HepG2 (cell line): ENCODE measurements at regions not wholly inside any gene's neighbourhood (a gene's known extent, or its start where the extent isn't known, plus 50 kb on each side); places are given as distances from the start of the nearest gene placed in this dataset.
A peak's percentile ranks its signal among the peaks of the same experiment; 100 is the strongest.

Source experiments
- AKNA ChIP-seq: sonication (generic); formaldehyde crosslinking; IDR thresholded peaks from 2 replicates; pipeline ENCODE4 v1.4.0; 2020; ENCODE audit warnings: missing genetic modification reagents, borderline replicate concordance
- ATF7-NPFF ChIP-seq: sonication (generic); formaldehyde crosslinking; IDR thresholded peaks from 2 replicates; pipeline ENCODE4 v1.8.1; 2023; ENCODE audit warnings: mild to moderate bottlenecking, low read depth, missing genetic modification reagents, moderate library complexity
- CC2D1A ChIP-seq: sonication (generic); formaldehyde crosslinking; IDR thresholded peaks from 2 replicates; pipeline ENCODE4 v1.8.1; 2023; ENCODE audit warnings: mild to moderate bottlenecking, missing genetic modification reagents
- DBP ChIP-seq: sonication (generic); formaldehyde crosslinking; IDR thresholded peaks from 2 replicates; pipeline ENCODE4 v1.4.0; 2020; ENCODE audit warnings: missing genetic modification reagents; ENCODE audit errors: not compliant biosample characterization
- HNF1A ChIP-seq, 2 experiments: sonication (generic) in 1 of 2; formaldehyde crosslinking in 1 of 2; IDR thresholded peaks; 2 replicates each; pipeline versions ENCODE4 v1.4.0 to v1.6.1; 2016 to 2020; ENCODE audit warnings: borderline replicate concordance in 1 of 2, low read depth in 1 of 2, mild to moderate bottlenecking in 1 of 2, missing genetic modification reagents in 1 of 2
- HNF4A ChIP-seq: sonication (generic); formaldehyde crosslinking; IDR thresholded peaks from 2 replicates; pipeline ENCODE4 v1.4.0; 2020; ENCODE audit warnings: missing genetic modification reagents
- KMT2A ChIP-seq: sonication (generic); formaldehyde crosslinking; IDR thresholded peaks from 2 replicates; pipeline ENCODE4 v1.4.0; 2020; ENCODE audit warnings: missing genetic modification reagents
- PHF8 ChIP-seq: sonication (generic); formaldehyde crosslinking; IDR thresholded peaks from 2 replicates; pipeline ENCODE4 v1.5.0; 2020; ENCODE audit warnings: missing genetic modification reagents
- ZFYVE20 ChIP-seq: sonication (generic); formaldehyde crosslinking; IDR thresholded peaks from 2 replicates; pipeline ENCODE4 v1.8.0; 2023; ENCODE audit warnings: low read depth, mild to moderate bottlenecking, moderate library complexity, missing genetic modification reagents, borderline replicate concordance
- ZNF580 ChIP-seq: IDR thresholded peaks from 2 replicates; pipeline ENCODE4 v1.6.1; 2016; ENCODE audit warnings: low read depth, borderline replicate concordance
- ZNF619 ChIP-seq: sonication (generic); formaldehyde crosslinking; IDR thresholded peaks from 2 replicates; pipeline ENCODE4 v1.4.0; 2020; ENCODE audit warnings: mild to moderate bottlenecking, missing genetic modification reagents
- ZNF773 ChIP-seq: sonication (generic); formaldehyde crosslinking; IDR thresholded peaks from 2 replicates; pipeline ENCODE4 v1.4.0; 2020; ENCODE audit warnings: missing genetic modification reagents, borderline replicate concordance
- ZNF891 ChIP-seq: sonication (generic); formaldehyde crosslinking; IDR thresholded peaks from 2 replicates; pipeline ENCODE4 v1.5.0; 2020; ENCODE audit warnings: mild to moderate bottlenecking, missing genetic modification reagents
- ZSCAN31 ChIP-seq: sonication (generic); formaldehyde crosslinking; IDR thresholded peaks from 2 replicates; pipeline ENCODE4 v1.5.0; 2020; ENCODE audit warnings: low read depth, mild to moderate bottlenecking, missing genetic modification reagents
- TF ChIP-seq, protein P1 (sequence below): sonication (generic); formaldehyde crosslinking; IDR thresholded peaks from 2 replicates; pipeline ENCODE4 v1.5.0; 2020; ENCODE audit warnings: mild to moderate bottlenecking, missing genetic modification reagents, borderline replicate concordance

GRCh38 chr6:63391203-63391970, 71.6 kb upstream of the LGSN start (continued):
- TF ChIP-seq AKNA (CRISPR knock-in tag) (peak; percentile 58; the same call in 1 of the 2 replicates), ATF7-NPFF (CRISPR knock-in tag) (peak; percentile 71; the same call in 1 of the 2 replicates), PHF8 (CRISPR knock-in tag) (peak; percentile 59), DBP (CRISPR knock-in tag) (no peak), ZNF619 (peak; percentile 73; the same call in 1 of the 2 replicates), KMT2A (peak; percentile 81; the same call in 1 of the 2 replicates), HNF1A (IDR thresholded peaks at IDR 0.05; ENCODE audit: low read depth) (peak; percentile 89), HNF1A (CRISPR knock-in tag; IDR thresholded peaks at IDR 0.05; ENCODE audit: borderline replicate concordance) (peak; percentile 96), CC2D1A (CRISPR knock-in tag) (no peak), ZSCAN31 (peak; percentile 95), ZNF773 (CRISPR knock-in tag) (no peak), ZFYVE20 (CRISPR knock-in tag) (no peak), ZNF891 (no peak), ZNF580 (CRISPR knock-in tag) (peak; percentile 89; the same call in 1 of the 2 replicates), HNF4A (CRISPR knock-in tag) (peak; percentile 100)
- TF ChIP-seq, protein P1, sequence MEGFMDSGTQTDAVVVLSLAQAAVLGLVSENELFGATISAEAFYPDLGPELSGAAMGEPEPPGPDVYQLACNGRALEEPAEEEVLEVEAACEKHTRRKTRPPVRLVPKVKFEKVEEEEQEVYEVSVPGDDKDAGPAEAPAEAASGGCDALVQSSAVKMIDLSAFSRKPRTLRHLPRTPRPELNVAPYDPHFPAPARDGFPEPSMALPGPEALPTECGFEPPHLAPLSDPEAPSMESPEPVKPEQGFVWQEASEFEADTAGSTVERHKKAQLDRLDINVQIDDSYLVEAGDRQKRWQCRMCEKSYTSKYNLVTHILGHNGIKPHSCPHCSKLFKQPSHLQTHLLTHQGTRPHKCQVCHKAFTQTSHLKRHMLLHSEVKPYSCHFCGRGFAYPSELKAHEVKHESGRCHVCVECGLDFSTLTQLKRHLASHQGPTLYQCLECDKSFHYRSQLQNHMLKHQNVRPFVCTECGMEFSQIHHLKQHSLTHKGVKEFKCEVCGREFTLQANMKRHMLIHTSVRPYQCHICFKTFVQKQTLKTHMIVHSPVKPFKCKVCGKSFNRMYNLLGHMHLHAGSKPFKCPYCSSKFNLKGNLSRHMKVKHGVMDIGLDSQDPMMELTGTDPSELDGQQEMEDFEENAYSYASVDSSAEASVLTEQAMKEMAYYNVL (CRISPR knock-in tag): peak; percentile 96
